ENCODE measurements at regions not wholly inside any gene's neighbourhood (a gene's known extent, or its start where the extent isn't known, plus 50 kb on each side); places are given as distances from the start of the nearest gene placed in this dataset.

GRCh38 chr1:62926681-62927252 lies 142.8 kb downstream of the ATG4C start:
- Histone ChIP-seq H3K9me3 (no peaks in the 10 kb centered on the region), H3K4me1 (replicated peaks) (no peaks in the 10 kb centered on the region), H3K27ac (no peak overlapping the region), H3K27me3 (replicated peaks; ENCODE audit: insufficient read depth) (no peaks in the 10 kb centered on the region), H3K4me3 (no peak overlapping the region), H3K36me3 (no peaks in the 10 kb centered on the region)
- TF ChIP-seq POLR2AphosphoS5 (IDR thresholded peaks at IDR 0.05) (no peak), POLR2A (IDR thresholded peaks at IDR 0.05) (no peak), CTCF (IDR thresholded peaks at IDR 0.05) (no peak)
- 85% methylated on average over 4 of the region's 4 CpGs for WGBS
- DNase-seq (ENCODE audit: low spot score) = no peak
- intact Hi-C loops (cut with DNase I) = no loop called here

- no peak overlapping the region for H3K4me3 ChIP-seq
- H3K4me1 ChIP-seq (replicated peaks) = no peaks in the 10 kb centered on the region
- 78% methylated on average over 4 of the region's 4 CpGs for WGBS
- intact Hi-C loops (cut with DNase I) = no loop called here
- H3K9me3 ChIP-seq = no peaks in the 10 kb centered on the region
- no peak overlapping the region for H3K27ac ChIP-seq
- H3K36me3 ChIP-seq = no peaks in the 10 kb centered on the region
- H3K27me3 ChIP-seq (replicated peaks; ENCODE audit: insufficient read depth) = no peaks in the 10 kb centered on the region
- no peak for DNase-seq (ENCODE audit: low spot score)
- TF ChIP-seq POLR2A (IDR thresholded peaks at IDR 0.05) (no peak), POLR2AphosphoS5 (IDR thresholded peaks at IDR 0.05) (no peak), CTCF (IDR thresholded peaks at IDR 0.05) (no peak)
These were observed 145.0 kb downstream of the ATG4C start for GRCh38 chr1:62928885-62929284.

DNA sequence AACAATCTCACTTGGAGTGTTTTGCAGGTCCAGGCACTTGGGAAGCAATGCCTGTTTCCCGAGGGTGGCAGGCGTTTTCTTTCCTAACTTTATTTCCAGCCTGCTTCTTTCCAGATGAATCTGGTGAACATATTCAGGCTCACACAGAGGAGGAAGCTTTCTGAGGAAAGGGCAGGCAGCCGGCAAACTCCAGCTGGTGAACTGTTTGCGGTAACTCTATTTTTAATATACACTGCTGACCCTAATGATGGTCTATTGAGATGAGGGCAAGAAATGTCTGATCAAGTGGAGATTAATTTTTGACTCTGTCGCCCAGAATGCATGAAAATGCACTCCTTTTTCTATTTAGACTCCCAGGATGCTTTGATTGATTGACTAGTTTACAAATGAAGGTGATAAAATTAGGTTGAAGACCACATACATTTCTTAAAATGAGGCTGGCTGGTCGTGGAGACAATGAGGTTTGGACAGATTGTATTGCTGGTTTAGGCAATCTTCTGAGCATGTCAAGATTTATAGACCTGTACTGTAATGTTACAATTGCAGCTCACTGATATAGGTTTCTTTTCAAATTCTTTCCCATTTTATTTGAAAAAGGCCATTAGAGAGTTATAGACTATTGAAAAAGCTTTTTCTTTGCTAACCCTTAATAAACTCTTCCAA lies 153.8 kb downstream of the ATG4C start:
- intact Hi-C loops (cut with DNase I) = no loop called here
- no peak overlapping the region for H3K27ac ChIP-seq
- 62% methylated on average over 6 of the region's 6 CpGs for WGBS
- no peaks in the 10 kb centered on the region for H3K4me1 ChIP-seq (replicated peaks)
- no peak for DNase-seq (ENCODE audit: low spot score)
- TF ChIP-seq CTCF (IDR thresholded peaks at IDR 0.05) = no peak
- TF ChIP-seq POLR2AphosphoS5 (IDR thresholded peaks at IDR 0.05) = no peak
- TF ChIP-seq POLR2A (IDR thresholded peaks at IDR 0.05) = no peak
- no peaks in the 10 kb centered on the region for H3K27me3 ChIP-seq (replicated peaks; ENCODE audit: insufficient read depth)
- no peaks in the 10 kb centered on the region for H3K36me3 ChIP-seq
- H3K9me3 ChIP-seq = no peaks in the 10 kb centered on the region
- no peak overlapping the region for H3K4me3 ChIP-seq

GRCh38 chr1:62941780-62942179 lies 157.8 kb downstream of the ATG4C start:
- no peak for DNase-seq (ENCODE audit: low spot score)
- WGBS = 71% methylated on average over 2 of the region's 2 CpGs
- Histone ChIP-seq H3K9me3 (no peaks in the 10 kb centered on the region), H3K27me3 (replicated peaks; ENCODE audit: insufficient read depth) (no peaks in the 10 kb centered on the region), H3K4me3 (no peak overlapping the region), H3K27ac (no peak overlapping the region), H3K36me3 (no peaks in the 10 kb centered on the region), H3K4me1 (replicated peaks) (no peaks in the 10 kb centered on the region)
- intact Hi-C loops (cut with DNase I) = no loop called here
- TF ChIP-seq POLR2AphosphoS5 (IDR thresholded peaks at IDR 0.05) = no peak
- TF ChIP-seq CTCF (IDR thresholded peaks at IDR 0.05) = no peak
- TF ChIP-seq POLR2A (IDR thresholded peaks at IDR 0.05) = no peak

DNA sequence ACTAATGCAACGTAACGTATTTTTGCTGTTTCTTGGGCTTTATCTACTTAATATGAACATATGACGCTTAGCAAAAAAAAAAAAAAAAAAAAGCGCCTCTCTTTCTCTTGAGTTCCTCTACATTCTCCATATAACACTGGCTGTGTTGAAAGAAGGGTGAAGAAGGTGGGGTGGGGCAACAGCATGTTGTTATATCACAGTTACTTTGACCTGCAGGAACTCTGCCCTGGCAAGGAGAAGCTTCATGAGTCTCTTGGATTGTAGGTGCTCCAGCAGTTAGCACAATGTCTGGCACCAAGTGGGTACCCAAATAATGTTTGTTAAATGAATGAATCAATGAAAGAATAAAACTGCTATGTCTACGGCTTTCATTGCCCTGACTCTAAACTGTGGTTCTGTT lies 162.6 kb downstream of the ATG4C start:
- no peaks in the 10 kb centered on the region for H3K27me3 ChIP-seq (replicated peaks; ENCODE audit: insufficient read depth)
- no peak for TF ChIP-seq POLR2A (IDR thresholded peaks at IDR 0.05)
- no peak for TF ChIP-seq POLR2AphosphoS5 (IDR thresholded peaks at IDR 0.05)
- no peak overlapping the region for H3K4me3 ChIP-seq
- H3K9me3 ChIP-seq = no peaks in the 10 kb centered on the region
- H3K36me3 ChIP-seq = no peaks in the 10 kb centered on the region
- intact Hi-C loops (cut with DNase I) = no loop called here
- H3K27ac ChIP-seq = no peak overlapping the region
- no peak for DNase-seq (ENCODE audit: low spot score)
- WGBS = 80% methylated on average over 5 of the region's 5 CpGs
- no peaks in the 10 kb centered on the region for H3K4me1 ChIP-seq (replicated peaks)

All from prostate gland (tissue), 2 donors.